SK-N-SH (cell line): ENCODE measurements at regions not wholly inside any gene's neighbourhood (a gene's known extent, or its start where the extent isn't known, plus 50 kb on each side); places are given as distances from the start of the nearest gene placed in this dataset.

Source experiments
- CTCF ChIA-PET: fragments of 300-600, 350-600 bp; formaldehyde crosslinking; extraction: SDS; loops from one replicate; lab custom pipeline; 2021; lab: Yijun Ruan, JAX
- POLR2A ChIA-PET: fragments of 350-600 bp; sonication (Branson Sonifier 250); formaldehyde crosslinking; extraction: SDS; loops from one replicate; lab custom pipeline; 2020; ENCODE audit warnings: antibody characterized with exemption, inconsistent platforms; lab: Yijun Ruan, JAX
- DNase-seq: peaks from one replicate; pipeline ENCODE4 v3.0.0; 2012
- H2AFZ ChIP-seq: fragments of 200-600 bp; sonication (generic); 2 replicates; pipeline ENCODE4 v1.8.1; 2016; ENCODE audit warnings: antibody characterized with exemption, mild to moderate bottlenecking, low read depth
- H3F3A ChIP-seq: fragments of 200-600 bp; sonication (generic); replicated peaks from 2 replicates; pipeline ENCODE3; 2016; ENCODE audit warnings: antibody characterized with exemption, mild to moderate bottlenecking; ENCODE audit not compliant: insufficient read depth
- H3K27ac ChIP-seq, 2 experiments: fragments of 200-500 bp in 1 of 2; fragments of 200-600 bp in 1 of 2; sonication (Bioruptor generic) in 1 of 2; sonication (generic), shearing (Covaris generic) in 1 of 2; 2 replicates each; pipeline versions ENCODE4 v1.5.1 to v1.6.1; 2014 to 2016; ENCODE audit warnings: low read depth in 2 of 2, inconsistent platforms in 1 of 2, low read length in 1 of 2, mild to moderate bottlenecking in 1 of 2, mixed read lengths in 1 of 2
- H3K27me3 ChIP-seq: fragments of 200-600 bp; sonication (generic), shearing (Covaris generic); 2 replicates; pipeline ENCODE4 v1.6.1; 2016; ENCODE audit warnings: mixed run types; ENCODE audit not compliant: insufficient read depth
- H3K36me3 ChIP-seq, 2 experiments: fragments of 200-500 bp in 1 of 2; fragments of 200-600 bp in 1 of 2; sonication (Bioruptor generic) in 1 of 2; sonication (generic) in 1 of 2; replicated peaks in 1 of 2; 2 replicates each; pipeline versions ENCODE3 to v1.5.1; 2014 to 2016; ENCODE audit warnings: low read length in 1 of 2, mild to moderate bottlenecking in 1 of 2; ENCODE audit not compliant: insufficient read depth in 2 of 2, control insufficient read depth in 1 of 2
- H3K4me1 ChIP-seq, 2 experiments: fragments of 200-500 bp in 1 of 2; fragments of 200-600 bp in 1 of 2; sonication (Bioruptor generic) in 1 of 2; sonication (generic), shearing (Covaris generic) in 1 of 2; 2 replicates each; pipeline versions ENCODE4 v1.5.1 to v1.6.1; 2014 to 2016; ENCODE audit warnings: low read depth in 1 of 2, low read length in 1 of 2, mixed run types in 1 of 2; ENCODE audit not compliant: insufficient read depth in 2 of 2, control insufficient read depth in 1 of 2
- H3K4me2 ChIP-seq: fragments of 200-600 bp; sonication (generic), shearing (Covaris generic); 2 replicates; pipeline ENCODE4 v1.6.1; 2017; ENCODE audit warnings: mixed run types
- H3K4me3 ChIP-seq, 2 experiments: fragments of 200-500 bp in 1 of 2; fragments of 200-600 bp in 1 of 2; sonication (Bioruptor generic) in 1 of 2; sonication (generic), shearing (Covaris generic) in 1 of 2; 2 replicates each; pipeline versions ENCODE4 v1.5.1 to v1.8.1; 2014 to 2016; ENCODE audit warnings: low read depth in 2 of 2, inconsistent platforms in 1 of 2, low read length in 1 of 2, mild to moderate bottlenecking in 1 of 2, mixed read lengths in 1 of 2, moderate library complexity in 1 of 2
- H3K79me2 ChIP-seq: fragments of 200-600 bp; sonication (generic); 2 replicates; pipeline ENCODE4 v1.8.1; 2017; ENCODE audit warnings: mild to moderate bottlenecking; ENCODE audit not compliant: insufficient read depth
- H3K9ac ChIP-seq: fragments of 200-600 bp; sonication (generic); 2 replicates; pipeline ENCODE4 v1.6.1; 2017; ENCODE audit warnings: mixed run types
- H3K9me2 ChIP-seq: fragments of 200-600 bp; sonication (generic); 2 replicates; pipeline ENCODE4 v1.6.1; 2017; ENCODE audit warnings: mixed run types
- H3K9me3 ChIP-seq: fragments of 200-600 bp; sonication (generic); 2 replicates; pipeline ENCODE4 v1.6.1; 2017; ENCODE audit warnings: mixed run types, mild to moderate bottlenecking, moderate library complexity
- H4K20me1 ChIP-seq: fragments of 200-600 bp; sonication (generic); 2 replicates; pipeline ENCODE4 v1.6.1; 2017; ENCODE audit warnings: mild to moderate bottlenecking, mixed run types; ENCODE audit not compliant: insufficient read depth
- EP300 ChIP-seq, 2 experiments: IDR thresholded peaks; 2 replicates each; pipeline versions ENCODE4 v1.4.0 to v1.6.1; 2012; ENCODE audit warnings: borderline replicate concordance in 1 of 2, low read depth in 1 of 2, low read length in 1 of 2
- GABPA ChIP-seq: IDR thresholded peaks from 2 replicates; pipeline ENCODE4 v1.4.0; 2012; ENCODE audit warnings: low read depth, mild to moderate bottlenecking
- MXI1 ChIP-seq: IDR thresholded peaks from 2 replicates; pipeline ENCODE4 v1.6.1; 2012; ENCODE audit warnings: mild to moderate bottlenecking, low read depth, low read length, improper control_type of control experiment
- NFIC ChIP-seq: IDR thresholded peaks from 2 replicates; pipeline ENCODE4 v1.4.0; 2012; ENCODE audit warnings: borderline replicate concordance
- NRF1 ChIP-seq: IDR thresholded peaks from 2 replicates; pipeline ENCODE4 v1.6.1; 2012; ENCODE audit warnings: low read depth, mild to moderate bottlenecking, low read length
- RXRA ChIP-seq: IDR thresholded peaks from 2 replicates; pipeline ENCODE4 v1.4.0; 2012; ENCODE audit warnings: low read depth, mild to moderate bottlenecking, borderline replicate concordance
- TAF1 ChIP-seq: IDR thresholded peaks from 2 replicates; pipeline ENCODE4 v1.6.1; 2012; ENCODE audit warnings: low read depth, mild to moderate bottlenecking, low read length, moderate library complexity, borderline replicate concordance
- YY1 ChIP-seq: IDR thresholded peaks from 2 replicates; pipeline ENCODE4 v1.4.0; 2012; ENCODE audit warnings: low read depth, mild to moderate bottlenecking
- WGBS: methylation state at CpG from one replicate; pipeline ENCODE4 v1.1.6; 2017; ENCODE audit warnings: low lambda C conversion rate; 5-methylcytosine and 5-hydroxymethylcytosine counted together
- TF ChIP-seq, protein P1 (sequence below): fragments of 150-350 bp; IDR thresholded peaks from 2 replicates; pipeline ENCODE4 v1.6.1; 2016; ENCODE audit warnings: mild to moderate bottlenecking, low read depth, low read length
- TF ChIP-seq, protein P2 (sequence below): IDR thresholded peaks from 2 replicates; pipeline ENCODE4 v1.6.1; 2012; ENCODE audit warnings: mild to moderate bottlenecking, low read depth, low read length, moderate library complexity
- TF ChIP-seq, protein P3 (sequence below): fragments of 200-600 bp; sonication (generic); IDR thresholded peaks from 2 replicates; pipeline ENCODE4 v1.6.1; 2017; ENCODE audit warnings: antibody characterized with exemption, mild to moderate bottlenecking, moderate library complexity
- TF ChIP-seq, protein P4 (sequence below): fragments of 150-350 bp; IDR thresholded peaks from 2 replicates; pipeline ENCODE4 v1.6.1; 2017; ENCODE audit warnings: antibody characterized with exemption, low read length, low read depth, borderline replicate concordance
- TF ChIP-seq, protein P5 (sequence below): IDR thresholded peaks from 2 replicates; pipeline ENCODE4 v1.4.0; 2012; ENCODE audit warnings: low read depth, borderline replicate concordance
- TF ChIP-seq, protein P6 (sequence below): IDR thresholded peaks from 2 replicates; pipeline ENCODE4 v1.4.0; 2012; ENCODE audit warnings: low read depth

DNA sequence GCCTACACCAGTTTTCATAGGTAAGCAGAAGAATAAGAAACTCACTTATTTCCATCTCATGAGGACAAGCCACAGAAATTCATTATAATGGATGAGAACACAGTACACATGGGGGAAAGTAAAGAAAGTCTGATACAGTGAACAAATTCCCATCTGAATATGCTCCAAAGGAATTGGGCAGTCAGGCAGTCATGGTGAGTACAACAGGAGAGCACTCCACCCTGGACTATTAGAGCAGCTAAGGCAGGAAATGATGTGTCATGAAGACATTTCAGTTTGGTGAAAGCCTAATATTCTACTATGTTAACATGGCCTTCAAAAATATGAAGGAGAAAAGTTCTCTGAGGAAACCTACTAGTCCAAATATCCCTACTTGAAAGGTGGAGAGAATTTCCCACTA lies 92.0 kb upstream of the PRDX4 start:
- POLR2A ChIA-PET: no interaction called here
- Histone ChIP-seq H3K36me3 (no peaks in the 10 kb centered on the region), H4K20me1 (no peaks in the 10 kb centered on the region), H3K4me2 (no peak overlapping the region), H3K4me3 (no peak overlapping the region), H3K9me3 (no peaks in the 10 kb centered on the region), H3F3A (no peaks in the 10 kb centered on the region), H3K9me2 (no peaks in the 10 kb centered on the region)
- no peak for TF ChIP-seq NFIC
- TF ChIP-seq, protein P1, sequence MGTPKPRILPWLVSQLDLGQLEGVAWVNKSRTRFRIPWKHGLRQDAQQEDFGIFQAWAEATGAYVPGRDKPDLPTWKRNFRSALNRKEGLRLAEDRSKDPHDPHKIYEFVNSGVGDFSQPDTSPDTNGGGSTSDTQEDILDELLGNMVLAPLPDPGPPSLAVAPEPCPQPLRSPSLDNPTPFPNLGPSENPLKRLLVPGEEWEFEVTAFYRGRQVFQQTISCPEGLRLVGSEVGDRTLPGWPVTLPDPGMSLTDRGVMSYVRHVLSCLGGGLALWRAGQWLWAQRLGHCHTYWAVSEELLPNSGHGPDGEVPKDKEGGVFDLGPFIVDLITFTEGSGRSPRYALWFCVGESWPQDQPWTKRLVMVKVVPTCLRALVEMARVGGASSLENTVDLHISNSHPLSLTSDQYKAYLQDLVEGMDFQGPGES: no peak
- TF ChIP-seq, protein P2, sequence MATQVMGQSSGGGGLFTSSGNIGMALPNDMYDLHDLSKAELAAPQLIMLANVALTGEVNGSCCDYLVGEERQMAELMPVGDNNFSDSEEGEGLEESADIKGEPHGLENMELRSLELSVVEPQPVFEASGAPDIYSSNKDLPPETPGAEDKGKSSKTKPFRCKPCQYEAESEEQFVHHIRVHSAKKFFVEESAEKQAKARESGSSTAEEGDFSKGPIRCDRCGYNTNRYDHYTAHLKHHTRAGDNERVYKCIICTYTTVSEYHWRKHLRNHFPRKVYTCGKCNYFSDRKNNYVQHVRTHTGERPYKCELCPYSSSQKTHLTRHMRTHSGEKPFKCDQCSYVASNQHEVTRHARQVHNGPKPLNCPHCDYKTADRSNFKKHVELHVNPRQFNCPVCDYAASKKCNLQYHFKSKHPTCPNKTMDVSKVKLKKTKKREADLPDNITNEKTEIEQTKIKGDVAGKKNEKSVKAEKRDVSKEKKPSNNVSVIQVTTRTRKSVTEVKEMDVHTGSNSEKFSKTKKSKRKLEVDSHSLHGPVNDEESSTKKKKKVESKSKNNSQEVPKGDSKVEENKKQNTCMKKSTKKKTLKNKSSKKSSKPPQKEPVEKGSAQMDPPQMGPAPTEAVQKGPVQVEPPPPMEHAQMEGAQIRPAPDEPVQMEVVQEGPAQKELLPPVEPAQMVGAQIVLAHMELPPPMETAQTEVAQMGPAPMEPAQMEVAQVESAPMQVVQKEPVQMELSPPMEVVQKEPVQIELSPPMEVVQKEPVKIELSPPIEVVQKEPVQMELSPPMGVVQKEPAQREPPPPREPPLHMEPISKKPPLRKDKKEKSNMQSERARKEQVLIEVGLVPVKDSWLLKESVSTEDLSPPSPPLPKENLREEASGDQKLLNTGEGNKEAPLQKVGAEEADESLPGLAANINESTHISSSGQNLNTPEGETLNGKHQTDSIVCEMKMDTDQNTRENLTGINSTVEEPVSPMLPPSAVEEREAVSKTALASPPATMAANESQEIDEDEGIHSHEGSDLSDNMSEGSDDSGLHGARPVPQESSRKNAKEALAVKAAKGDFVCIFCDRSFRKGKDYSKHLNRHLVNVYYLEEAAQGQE: no peak
- TF ChIP-seq YY1: no peak
- TF ChIP-seq, protein P3, sequence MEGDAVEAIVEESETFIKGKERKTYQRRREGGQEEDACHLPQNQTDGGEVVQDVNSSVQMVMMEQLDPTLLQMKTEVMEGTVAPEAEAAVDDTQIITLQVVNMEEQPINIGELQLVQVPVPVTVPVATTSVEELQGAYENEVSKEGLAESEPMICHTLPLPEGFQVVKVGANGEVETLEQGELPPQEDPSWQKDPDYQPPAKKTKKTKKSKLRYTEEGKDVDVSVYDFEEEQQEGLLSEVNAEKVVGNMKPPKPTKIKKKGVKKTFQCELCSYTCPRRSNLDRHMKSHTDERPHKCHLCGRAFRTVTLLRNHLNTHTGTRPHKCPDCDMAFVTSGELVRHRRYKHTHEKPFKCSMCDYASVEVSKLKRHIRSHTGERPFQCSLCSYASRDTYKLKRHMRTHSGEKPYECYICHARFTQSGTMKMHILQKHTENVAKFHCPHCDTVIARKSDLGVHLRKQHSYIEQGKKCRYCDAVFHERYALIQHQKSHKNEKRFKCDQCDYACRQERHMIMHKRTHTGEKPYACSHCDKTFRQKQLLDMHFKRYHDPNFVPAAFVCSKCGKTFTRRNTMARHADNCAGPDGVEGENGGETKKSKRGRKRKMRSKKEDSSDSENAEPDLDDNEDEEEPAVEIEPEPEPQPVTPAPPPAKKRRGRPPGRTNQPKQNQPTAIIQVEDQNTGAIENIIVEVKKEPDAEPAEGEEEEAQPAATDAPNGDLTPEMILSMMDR: no peak
- no peak for TF ChIP-seq EP300 (IDR thresholded peaks at IDR 0.05; ENCODE audit: borderline replicate concordance in 1 of 2, low read depth in 1 of 2, low read length in 1 of 2)
- no peak for TF ChIP-seq RXRA
- TF ChIP-seq, protein P4, sequence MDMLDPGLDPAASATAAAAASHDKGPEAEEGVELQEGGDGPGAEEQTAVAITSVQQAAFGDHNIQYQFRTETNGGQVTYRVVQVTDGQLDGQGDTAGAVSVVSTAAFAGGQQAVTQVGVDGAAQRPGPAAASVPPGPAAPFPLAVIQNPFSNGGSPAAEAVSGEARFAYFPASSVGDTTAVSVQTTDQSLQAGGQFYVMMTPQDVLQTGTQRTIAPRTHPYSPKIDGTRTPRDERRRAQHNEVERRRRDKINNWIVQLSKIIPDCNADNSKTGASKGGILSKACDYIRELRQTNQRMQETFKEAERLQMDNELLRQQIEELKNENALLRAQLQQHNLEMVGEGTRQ: no peak
- TF ChIP-seq, all 33 proteins: peak for 0
- no peak overlapping the region for H3K27ac ChIP-seq
- H3K4me1 ChIP-seq: no peaks in the 10 kb centered on the region
- CTCF ChIA-PET: no interaction called here
- no peak overlapping the region for H3K9ac ChIP-seq
- H2AFZ ChIP-seq: no peak overlapping the region
- DNase-seq: no peak
- H3K27me3 ChIP-seq: no peaks in the 10 kb centered on the region
- H3K79me2 ChIP-seq: no peaks in the 10 kb centered on the region

DNA sequence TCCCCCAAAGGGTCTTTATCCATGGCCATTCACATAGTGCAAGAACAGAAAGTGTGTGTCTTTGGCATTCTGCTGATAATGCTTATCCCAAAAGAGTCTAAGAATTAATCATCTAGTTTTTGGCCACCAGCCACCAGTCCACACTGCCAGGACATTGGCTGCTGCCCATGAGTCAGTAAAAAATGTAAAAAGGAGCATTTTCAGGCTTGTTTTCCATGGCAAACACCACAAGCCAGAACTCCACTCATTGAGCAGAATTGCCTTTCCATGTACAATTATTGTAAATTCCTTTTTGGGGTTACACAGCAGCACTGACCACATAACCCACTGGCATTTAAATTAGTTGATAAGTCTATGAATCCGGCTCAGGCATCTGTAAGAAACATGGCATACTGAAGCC lies 89.2 kb upstream of the PRDX4 start:
- ChIA-PET POLR2A (no interaction called here), CTCF (no interaction called here)
- H2AFZ ChIP-seq: no peak overlapping the region
- no peak overlapping the region for H3K27ac ChIP-seq
- TF ChIP-seq, protein P5, sequence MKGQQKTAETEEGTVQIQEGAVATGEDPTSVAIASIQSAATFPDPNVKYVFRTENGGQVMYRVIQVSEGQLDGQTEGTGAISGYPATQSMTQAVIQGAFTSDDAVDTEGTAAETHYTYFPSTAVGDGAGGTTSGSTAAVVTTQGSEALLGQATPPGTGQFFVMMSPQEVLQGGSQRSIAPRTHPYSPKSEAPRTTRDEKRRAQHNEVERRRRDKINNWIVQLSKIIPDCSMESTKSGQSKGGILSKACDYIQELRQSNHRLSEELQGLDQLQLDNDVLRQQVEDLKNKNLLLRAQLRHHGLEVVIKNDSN: no peak
- TF ChIP-seq, protein P6, sequence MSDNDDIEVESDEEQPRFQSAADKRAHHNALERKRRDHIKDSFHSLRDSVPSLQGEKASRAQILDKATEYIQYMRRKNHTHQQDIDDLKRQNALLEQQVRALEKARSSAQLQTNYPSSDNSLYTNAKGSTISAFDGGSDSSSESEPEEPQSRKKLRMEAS: no peak
- TF ChIP-seq GABPA: no peak
- TF ChIP-seq TAF1: no peak
- no peak for TF ChIP-seq NRF1
- no peak for TF ChIP-seq EP300 (IDR thresholded peaks at IDR 0.05; ENCODE audit: borderline replicate concordance in 1 of 2, low read depth in 1 of 2, low read length in 1 of 2)
- no peak for TF ChIP-seq MXI1
- TF ChIP-seq NFIC: no peak
- H3K4me2 ChIP-seq: no peak overlapping the region
- no peaks in the 10 kb centered on the region for H3K9me3 ChIP-seq
- DNase-seq: no peak
- no peaks in the 10 kb centered on the region for H3K79me2 ChIP-seq
- 33% methylated on average over 1 of the region's 1 CpG for WGBS
- H3K4me1 ChIP-seq: no peaks in the 10 kb centered on the region
- H3K9ac ChIP-seq: no peak overlapping the region
- no peaks in the 10 kb centered on the region for H3K9me2 ChIP-seq
- H3F3A ChIP-seq: no peaks in the 10 kb centered on the region
- H3K4me3 ChIP-seq: no peak overlapping the region
- no peaks in the 10 kb centered on the region for H3K27me3 ChIP-seq
- no peaks in the 10 kb centered on the region for H4K20me1 ChIP-seq
- no peaks in the 10 kb centered on the region for H3K36me3 ChIP-seq
